K562 (cell line): ENCODE measurements at regions not wholly inside any gene's neighbourhood (a gene's known extent, or its start where the extent isn't known, plus 50 kb on each side); places are given as distances from the start of the nearest gene placed in this dataset.

Experiments
- ATAC-seq: fragments of 200-7000 bp; cut with Tn5 transposase; 3 replicates; pipeline ENCODE4 v1.9.1; 2020; ENCODE audit warnings: moderate library complexity
- BruUV-seq: library from RNA; stranded (reverse); fragments of 400-500 nt; replicated peaks from 2 replicates; lab custom pipeline; 2021; lab: Mats Ljungman, UMichigan
- CTCF ChIA-PET: fragments of 300-600 bp; formaldehyde crosslinking; extraction: SDS; loops from one replicate; lab custom pipeline; 2021; ENCODE audit warnings: low intra/inter-chr PET ratio; lab: Yijun Ruan, JAX
- POLR2A ChIA-PET: fragments of 300-600, 350-650 bp; sonication (Branson Sonifier 250); formaldehyde crosslinking; extraction: SDS; loops from one replicate; lab custom pipeline; 2021; ENCODE audit warnings: antibody characterized with exemption, inconsistent platforms; lab: Yijun Ruan, JAX
- DNase-seq, 4 experiments: peaks; one replicate each; pipeline versions ENCODE4 v3.0.0 to v3.0.0-alpha.2; 2011 to 2018; ENCODE audit warnings: low spot score in 3 of 4, mixed read lengths in 3 of 4; ENCODE audit errors: extremely low read depth in 1 of 4
- FAIRE-seq: peaks from 2 replicates; lab custom pipeline; 2011; peaks lifted over from hg19 to GRCh38; lab: Jason Lieb, UNC
- H2AFZ ChIP-seq: 2 replicates; pipeline ENCODE4 v1.6.0; 2011; ENCODE audit warnings: low read depth, low read length, control low read depth, inconsistent platforms
- H3K27ac ChIP-seq: fragments of 200-600 bp; 3 replicates; pipeline ENCODE4 v1.8.0; 2011; ENCODE audit warnings: low read depth, mild to moderate bottlenecking, control low read depth, inconsistent platforms, low read length, moderate library complexity, mixed read lengths; ENCODE audit errors: extremely low read depth
- H3K27me3 ChIP-seq, 2 experiments: fragments of 300-600 bp in 1 of 2; 2 replicates in 1 of 2; 3 replicates in 1 of 2; pipeline versions ENCODE4 v1.6.0 to v1.8.0; 2011; ENCODE audit warnings: inconsistent platforms in 2 of 2, low read length in 2 of 2, mild to moderate bottlenecking in 1 of 2, mixed read lengths in 1 of 2, moderate library complexity in 1 of 2; ENCODE audit not compliant: control insufficient read depth in 2 of 2, insufficient read depth in 2 of 2
- H3K36me3 ChIP-seq: fragments of 300-600 bp; 3 replicates; pipeline ENCODE4 v1.8.0; 2011; ENCODE audit warnings: mild to moderate bottlenecking, low read length, inconsistent platforms; ENCODE audit not compliant: control insufficient read depth, insufficient read depth
- H3K4me1 ChIP-seq, 2 experiments: fragments of 200-600 bp in 1 of 2; replicated peaks in 1 of 2; 2 replicates in 1 of 2; 3 replicates in 1 of 2; pipeline versions ENCODE4 v1.5.1 to v1.8.0; 2011; ENCODE audit warnings: inconsistent platforms in 2 of 2, low read length in 2 of 2, mild to moderate bottlenecking in 1 of 2, mixed read lengths in 1 of 2, moderate library complexity in 1 of 2; ENCODE audit not compliant: control insufficient read depth in 2 of 2, insufficient read depth in 2 of 2
- H3K4me2 ChIP-seq: 2 replicates; pipeline ENCODE4 v1.6.1; 2011; ENCODE audit warnings: low read length, control low read depth, inconsistent platforms, mixed read lengths; ENCODE audit not compliant: insufficient read depth
- H3K4me3 ChIP-seq: fragments of 200-600 bp; sonication (generic), shearing (Covaris generic); 2 replicates; pipeline ENCODE4 v1.5.1; 2016; ENCODE audit warnings: control low read depth, inconsistent platforms
- H3K79me2 ChIP-seq: fragments of 200-600 bp; 3 replicates; pipeline ENCODE4 v1.8.0; 2011; ENCODE audit warnings: low read length, inconsistent platforms; ENCODE audit not compliant: control insufficient read depth, insufficient read depth
- H3K9ac ChIP-seq, 2 experiments: 2 replicates each; pipeline versions ENCODE4 v1.6.0 to v1.6.1; 2011; ENCODE audit warnings: low read depth in 2 of 2, low read length in 2 of 2, control low read depth in 1 of 2, inconsistent platforms in 1 of 2, mild to moderate bottlenecking in 1 of 2, mixed read lengths in 1 of 2; ENCODE audit not compliant: insufficient read depth in 1 of 2
- H3K9me1 ChIP-seq: one replicate; pipeline ENCODE4 v1.6.0; 2011; ENCODE audit warnings: inconsistent platforms, mild to moderate bottlenecking, low read length, moderate library complexity; ENCODE audit not compliant: control insufficient read depth, insufficient read depth
- H3K9me3 ChIP-seq: replicated peaks from 2 replicates; pipeline ENCODE4 v1.5.1; 2011; ENCODE audit warnings: low read depth, low read length, inconsistent platforms; ENCODE audit not compliant: control insufficient read depth, insufficient read depth
- H4K20me1 ChIP-seq: replicated peaks from 2 replicates; pipeline ENCODE4 v1.6.1; 2011; ENCODE audit warnings: low read length, inconsistent platforms, mixed read lengths; ENCODE audit not compliant: control insufficient read depth, insufficient read depth
- WGBS: fragments of 100-300 bp; shearing (Covaris generic); methylation state at CpG from one replicate; pipeline ENCODE4 v1.1.6; 2016; ENCODE audit warnings: low coverage, mixed read lengths; ENCODE audit not compliant: insufficient coverage; ENCODE audit errors: missing lambda C conversion rate; 5-methylcytosine and 5-hydroxymethylcytosine counted together
- in situ Hi-C: fragments of 300-500 bp; cut with MboI; formaldehyde crosslinking; loops from 4 replicates; pipeline ENCODE4 v1.15.0; 2018; ENCODE audit warnings: inconsistent platforms, mixed read lengths
- intact Hi-C: fragments of 100-400 bp; cut with micrococcal nuclease; formaldehyde crosslinking; loops from 2 replicates; pipeline ENCODE4 v1.14.2; 2022
- TF ChIP-seq, protein P1 (sequence below), 2 experiments: fragments of 150-350 bp in 1 of 2; IDR thresholded peaks; 2 replicates each; pipeline ENCODE4 v1.6.1; 2012 to 2016; ENCODE audit warnings: low read depth in 2 of 2, low read length in 2 of 2, mild to moderate bottlenecking in 1 of 2, moderate library complexity in 1 of 2

DNA sequence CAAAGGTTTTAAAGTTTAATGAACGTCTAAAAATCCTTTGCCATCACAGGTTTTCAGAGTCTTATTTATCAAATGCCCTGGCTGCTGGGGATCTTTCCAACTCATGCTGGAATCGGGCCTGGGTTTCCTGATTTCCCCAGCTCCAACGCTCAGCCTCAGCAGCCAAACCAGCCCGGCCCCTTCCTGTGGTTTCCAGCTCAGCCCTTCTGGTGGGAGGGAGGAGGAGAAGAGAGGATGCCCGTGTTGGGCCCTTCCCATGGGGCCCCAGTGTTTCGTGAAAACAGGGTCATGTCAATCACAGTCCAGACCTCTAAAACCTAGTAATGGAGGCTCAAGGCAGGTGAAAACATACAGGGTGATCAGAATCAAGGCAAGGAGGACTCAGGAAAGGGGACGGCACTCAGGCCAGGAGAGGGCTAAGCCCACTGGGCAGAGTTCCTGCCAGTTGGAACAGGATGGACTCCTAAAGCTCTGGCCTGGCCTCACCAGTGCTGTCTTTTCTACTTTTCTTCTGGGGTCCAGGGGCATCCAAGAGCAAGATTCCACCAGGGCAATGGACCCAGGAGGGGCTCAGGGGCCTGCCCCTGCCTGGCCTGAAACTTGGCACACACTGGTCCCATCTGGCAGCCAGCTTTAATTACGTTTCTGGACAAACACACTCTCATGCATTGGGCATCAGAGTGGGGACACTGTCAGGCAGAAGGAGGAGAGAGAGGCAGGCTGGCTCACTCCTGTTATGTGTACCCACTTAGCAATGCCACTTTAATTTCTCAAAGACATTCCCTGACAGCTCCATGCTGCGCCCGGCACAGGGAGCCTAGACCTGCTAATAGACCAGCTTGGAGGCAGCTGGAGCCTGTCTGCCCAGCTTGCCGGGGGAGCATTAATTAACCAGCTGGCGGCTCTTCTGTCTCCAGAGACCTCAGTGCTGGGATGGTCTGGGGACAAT is 194.6 kb downstream of the FAM43A start:
- intact Hi-C loops, result no loop called here
- ATAC-seq (no peak), FAIRE-seq (no peak)

More for the DNA sequence above, 194.6 kb downstream of the FAM43A start:
- CTCF ChIA-PET, result no interaction called here
- WGBS, result 2% methylated on average over 12 of the region's 12 CpGs
- no peak overlapping the region for H3K4me3 ChIP-seq
- H3K36me3 ChIP-seq, result no peaks in the 10 kb centered on the region
- H3K9me3 ChIP-seq, result no peaks in the 10 kb centered on the region; the same call in 1 of the 2 replicates
- H3K27me3 ChIP-seq, result peaks cover 23 to 53% of the 10 kb centered on the region in 2 experiments
- in situ Hi-C loops, result no loop called here
- H3K9me1 ChIP-seq, result no peaks in the 10 kb centered on the region
- POLR2A ChIA-PET, result interaction anchor here (0.6 kb wide), 1 partner anchor 689 kb away, joined by 3 read pairs; no protein-coding TSS in a partner anchor
- H3K79me2 ChIP-seq, result no peaks in the 10 kb centered on the region
- H3K9ac ChIP-seq, result no peak overlapping the region; a peak in 1 of 4 replicates
- no peaks in the 10 kb centered on the region for H3K4me1 ChIP-seq
- no TSS peak for BruUV-seq
- no peak overlapping the region for H2AFZ ChIP-seq
- no peak for DNase-seq
- no peaks in the 10 kb centered on the region for H4K20me1 ChIP-seq
- no peak overlapping the region for H3K27ac ChIP-seq
- no peak overlapping the region for H3K4me2 ChIP-seq
- TF ChIP-seq, protein P1, sequence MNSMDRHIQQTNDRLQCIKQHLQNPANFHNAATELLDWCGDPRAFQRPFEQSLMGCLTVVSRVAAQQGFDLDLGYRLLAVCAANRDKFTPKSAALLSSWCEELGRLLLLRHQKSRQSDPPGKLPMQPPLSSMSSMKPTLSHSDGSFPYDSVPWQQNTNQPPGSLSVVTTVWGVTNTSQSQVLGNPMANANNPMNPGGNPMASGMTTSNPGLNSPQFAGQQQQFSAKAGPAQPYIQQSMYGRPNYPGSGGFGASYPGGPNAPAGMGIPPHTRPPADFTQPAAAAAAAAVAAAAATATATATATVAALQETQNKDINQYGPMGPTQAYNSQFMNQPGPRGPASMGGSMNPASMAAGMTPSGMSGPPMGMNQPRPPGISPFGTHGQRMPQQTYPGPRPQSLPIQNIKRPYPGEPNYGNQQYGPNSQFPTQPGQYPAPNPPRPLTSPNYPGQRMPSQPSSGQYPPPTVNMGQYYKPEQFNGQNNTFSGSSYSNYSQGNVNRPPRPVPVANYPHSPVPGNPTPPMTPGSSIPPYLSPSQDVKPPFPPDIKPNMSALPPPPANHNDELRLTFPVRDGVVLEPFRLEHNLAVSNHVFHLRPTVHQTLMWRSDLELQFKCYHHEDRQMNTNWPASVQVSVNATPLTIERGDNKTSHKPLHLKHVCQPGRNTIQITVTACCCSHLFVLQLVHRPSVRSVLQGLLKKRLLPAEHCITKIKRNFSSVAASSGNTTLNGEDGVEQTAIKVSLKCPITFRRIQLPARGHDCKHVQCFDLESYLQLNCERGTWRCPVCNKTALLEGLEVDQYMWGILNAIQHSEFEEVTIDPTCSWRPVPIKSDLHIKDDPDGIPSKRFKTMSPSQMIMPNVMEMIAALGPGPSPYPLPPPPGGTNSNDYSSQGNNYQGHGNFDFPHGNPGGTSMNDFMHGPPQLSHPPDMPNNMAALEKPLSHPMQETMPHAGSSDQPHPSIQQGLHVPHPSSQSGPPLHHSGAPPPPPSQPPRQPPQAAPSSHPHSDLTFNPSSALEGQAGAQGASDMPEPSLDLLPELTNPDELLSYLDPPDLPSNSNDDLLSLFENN (IDR thresholded peaks at IDR 0.05; ENCODE audit: low read depth in 2 of 2, low read length in 2 of 2), result no peak
